ENCODE measurements at regions not wholly inside any gene's neighbourhood (a gene's known extent, or its start where the extent isn't known, plus 50 kb on each side); places are given as distances from the start of the nearest gene placed in this dataset.

DNA sequence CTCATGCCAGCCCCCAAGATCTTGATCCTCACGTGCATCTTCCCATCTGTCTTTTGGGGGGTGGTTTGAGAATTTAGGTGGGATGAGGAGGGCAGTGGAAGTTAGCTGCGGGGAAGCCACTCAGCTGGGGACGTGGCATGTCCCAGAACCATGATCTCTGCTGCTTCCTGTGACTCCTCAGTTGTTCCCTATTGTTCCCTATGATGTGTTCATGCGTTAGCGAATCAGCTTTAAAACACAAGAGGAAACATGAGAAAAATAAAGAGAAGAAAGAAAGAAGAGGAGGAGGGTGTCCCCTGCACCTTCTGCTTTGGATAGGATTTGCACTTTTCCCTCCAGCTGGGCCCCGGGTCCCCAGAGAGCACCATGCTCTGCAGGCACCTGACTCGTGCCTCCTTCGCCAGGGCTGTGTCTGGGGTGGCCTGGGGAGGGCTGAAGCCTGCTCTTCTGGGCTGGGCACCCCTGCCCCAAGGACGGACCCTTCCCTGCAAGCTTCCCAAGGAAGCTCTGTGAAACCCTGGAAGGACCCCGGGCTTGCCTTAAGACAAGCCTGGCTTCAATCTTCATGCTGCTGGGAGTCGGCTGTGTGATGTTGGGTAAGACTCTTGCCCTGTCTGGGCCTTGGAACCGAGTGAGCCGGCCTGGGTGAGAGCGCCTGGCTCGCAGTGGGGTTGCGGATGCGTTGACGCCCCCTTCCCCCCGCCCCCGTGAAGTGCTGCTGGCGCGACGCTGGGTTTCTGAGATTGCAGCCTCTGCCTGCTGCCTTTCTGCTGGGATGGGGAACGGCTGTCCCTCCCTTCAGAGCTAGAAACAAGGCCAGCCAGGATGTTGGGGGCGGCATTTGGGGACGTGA is 62.8 kb upstream of the CIBAR2 start:
- TF ChIP-seq TAF1 (IDR thresholded peaks at IDR 0.05; ENCODE audit: borderline replicate concordance, low read depth, low read length) (no peak), YY1 (IDR thresholded peaks at IDR 0.05; ENCODE audit: low read depth) (no peak), EP300 (IDR thresholded peaks at IDR 0.05; ENCODE audit: borderline replicate concordance in 1 of 2, low read depth in 1 of 2, low read length in 1 of 2) (no peak), ZBTB33 (IDR thresholded peaks at IDR 0.05; ENCODE audit: borderline replicate concordance, low read depth) (no peak), SMC3 (IDR thresholded peaks at IDR 0.05; ENCODE audit: low read depth, low read length) (no peak), POLR2AphosphoS5 (IDR thresholded peaks at IDR 0.05; ENCODE audit: low read depth, low read length) (no peak), FOXM1 (IDR thresholded peaks at IDR 0.05; ENCODE audit: low read depth) (no peak), GATA2 (CRISPR knock-in tag; IDR thresholded peaks at IDR 0.05) (no peak), JUND (IDR thresholded peaks at IDR 0.05) (no peak), FOXJ3 (CRISPR knock-in tag; IDR thresholded peaks at IDR 0.05) (no peak), MAX (IDR thresholded peaks at IDR 0.05; ENCODE audit: low read depth) (no peak), RXRA (IDR thresholded peaks at IDR 0.05; ENCODE audit: borderline replicate concordance, low read depth) (no peak)
- TF ChIP-seq, protein P1, sequence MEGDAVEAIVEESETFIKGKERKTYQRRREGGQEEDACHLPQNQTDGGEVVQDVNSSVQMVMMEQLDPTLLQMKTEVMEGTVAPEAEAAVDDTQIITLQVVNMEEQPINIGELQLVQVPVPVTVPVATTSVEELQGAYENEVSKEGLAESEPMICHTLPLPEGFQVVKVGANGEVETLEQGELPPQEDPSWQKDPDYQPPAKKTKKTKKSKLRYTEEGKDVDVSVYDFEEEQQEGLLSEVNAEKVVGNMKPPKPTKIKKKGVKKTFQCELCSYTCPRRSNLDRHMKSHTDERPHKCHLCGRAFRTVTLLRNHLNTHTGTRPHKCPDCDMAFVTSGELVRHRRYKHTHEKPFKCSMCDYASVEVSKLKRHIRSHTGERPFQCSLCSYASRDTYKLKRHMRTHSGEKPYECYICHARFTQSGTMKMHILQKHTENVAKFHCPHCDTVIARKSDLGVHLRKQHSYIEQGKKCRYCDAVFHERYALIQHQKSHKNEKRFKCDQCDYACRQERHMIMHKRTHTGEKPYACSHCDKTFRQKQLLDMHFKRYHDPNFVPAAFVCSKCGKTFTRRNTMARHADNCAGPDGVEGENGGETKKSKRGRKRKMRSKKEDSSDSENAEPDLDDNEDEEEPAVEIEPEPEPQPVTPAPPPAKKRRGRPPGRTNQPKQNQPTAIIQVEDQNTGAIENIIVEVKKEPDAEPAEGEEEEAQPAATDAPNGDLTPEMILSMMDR (IDR thresholded peaks at IDR 0.05), result no peak
- TF ChIP-seq, protein P2, sequence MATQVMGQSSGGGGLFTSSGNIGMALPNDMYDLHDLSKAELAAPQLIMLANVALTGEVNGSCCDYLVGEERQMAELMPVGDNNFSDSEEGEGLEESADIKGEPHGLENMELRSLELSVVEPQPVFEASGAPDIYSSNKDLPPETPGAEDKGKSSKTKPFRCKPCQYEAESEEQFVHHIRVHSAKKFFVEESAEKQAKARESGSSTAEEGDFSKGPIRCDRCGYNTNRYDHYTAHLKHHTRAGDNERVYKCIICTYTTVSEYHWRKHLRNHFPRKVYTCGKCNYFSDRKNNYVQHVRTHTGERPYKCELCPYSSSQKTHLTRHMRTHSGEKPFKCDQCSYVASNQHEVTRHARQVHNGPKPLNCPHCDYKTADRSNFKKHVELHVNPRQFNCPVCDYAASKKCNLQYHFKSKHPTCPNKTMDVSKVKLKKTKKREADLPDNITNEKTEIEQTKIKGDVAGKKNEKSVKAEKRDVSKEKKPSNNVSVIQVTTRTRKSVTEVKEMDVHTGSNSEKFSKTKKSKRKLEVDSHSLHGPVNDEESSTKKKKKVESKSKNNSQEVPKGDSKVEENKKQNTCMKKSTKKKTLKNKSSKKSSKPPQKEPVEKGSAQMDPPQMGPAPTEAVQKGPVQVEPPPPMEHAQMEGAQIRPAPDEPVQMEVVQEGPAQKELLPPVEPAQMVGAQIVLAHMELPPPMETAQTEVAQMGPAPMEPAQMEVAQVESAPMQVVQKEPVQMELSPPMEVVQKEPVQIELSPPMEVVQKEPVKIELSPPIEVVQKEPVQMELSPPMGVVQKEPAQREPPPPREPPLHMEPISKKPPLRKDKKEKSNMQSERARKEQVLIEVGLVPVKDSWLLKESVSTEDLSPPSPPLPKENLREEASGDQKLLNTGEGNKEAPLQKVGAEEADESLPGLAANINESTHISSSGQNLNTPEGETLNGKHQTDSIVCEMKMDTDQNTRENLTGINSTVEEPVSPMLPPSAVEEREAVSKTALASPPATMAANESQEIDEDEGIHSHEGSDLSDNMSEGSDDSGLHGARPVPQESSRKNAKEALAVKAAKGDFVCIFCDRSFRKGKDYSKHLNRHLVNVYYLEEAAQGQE (IDR thresholded peaks at IDR 0.05; ENCODE audit: low read depth, low read length), result no peak
